GM21528 (cell line): ENCODE measurements at regions not wholly inside any gene's neighbourhood (a gene's known extent, or its start where the extent isn't known, plus 50 kb on each side); places are given as distances from the start of the nearest gene placed in this dataset.

ENCODE experiments used
- ATAC-seq: cut with Tn5 transposase; IDR thresholded peaks from one replicate; pipeline ENCODE4 v1.9.1; 2021; ENCODE audit warnings: mild to moderate bottlenecking, moderate library complexity; ENCODE audit not compliant: unreplicated experiment, low FRiP score

DNA sequence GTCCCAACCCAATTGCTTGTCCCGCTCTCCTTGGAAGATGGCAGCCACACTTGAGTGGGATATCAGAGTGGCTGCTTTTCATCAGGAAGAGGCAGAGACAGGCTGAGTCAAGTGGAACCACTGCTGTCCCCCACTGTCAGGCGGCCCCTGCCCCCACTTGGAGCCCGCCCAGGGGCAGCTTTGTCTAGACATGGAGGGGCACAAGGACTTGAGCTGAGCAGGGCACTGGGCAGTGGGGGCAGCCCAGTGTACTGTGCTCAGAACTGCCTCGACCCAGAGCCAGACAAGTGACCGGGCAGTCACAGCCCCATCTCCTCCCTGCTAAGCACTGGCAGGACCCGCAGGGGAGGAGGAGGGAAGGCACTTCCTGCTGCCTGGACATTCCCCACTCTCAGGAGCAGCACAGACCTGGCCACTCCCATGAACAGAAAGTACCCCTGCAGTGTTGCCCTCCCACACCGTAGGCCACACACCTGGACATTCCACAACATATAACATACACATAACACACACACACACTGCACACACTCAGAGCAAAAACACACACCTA, 91.0 kb downstream of the MRPL36 start:
- no peak for ATAC-seq

DNA sequence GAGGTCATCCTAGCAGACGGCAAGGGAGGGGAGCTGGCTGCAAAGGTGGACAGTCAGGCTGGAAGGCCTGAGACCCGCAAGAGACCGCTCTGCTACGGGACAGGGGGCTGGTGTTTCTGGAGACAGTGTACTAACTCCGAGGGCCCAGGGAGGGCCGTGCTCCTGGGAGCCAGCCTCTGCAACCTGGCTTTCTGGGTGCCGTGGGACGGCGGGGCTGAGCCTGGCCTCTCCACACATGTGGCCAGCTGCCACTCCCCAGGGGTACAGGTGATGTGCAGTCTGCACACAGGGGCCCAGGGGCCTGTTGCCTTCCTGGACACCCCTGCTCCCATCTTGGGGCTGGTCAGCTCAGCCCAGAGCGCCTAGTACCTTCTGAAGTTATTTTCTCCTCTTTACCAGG, 92.2 kb downstream of the MRPL36 start:
- no peak for ATAC-seq

DNA sequence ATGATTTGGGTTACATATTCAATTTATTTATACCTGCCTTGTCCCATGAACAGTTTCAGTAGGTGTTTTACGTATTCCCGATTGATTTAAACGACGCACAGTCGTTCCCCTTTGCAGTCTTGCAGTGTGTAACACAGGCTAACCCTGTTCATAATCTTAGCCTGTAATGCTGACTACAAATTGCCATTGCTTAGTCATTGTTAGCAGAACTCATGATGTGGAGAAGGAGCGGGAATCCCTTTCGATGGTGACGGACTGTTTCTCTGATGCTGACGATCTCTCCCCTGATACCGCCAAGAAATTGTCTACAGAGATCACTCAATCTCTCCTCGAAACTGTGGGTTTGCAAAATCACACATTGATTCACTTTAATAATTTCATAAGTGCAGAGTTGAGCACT, 93.2 kb downstream of the MRPL36 start:
- no peak for ATAC-seq

GRCh38 chr5:1706021-1706420, 93.6 kb downstream of the MRPL36 start:
- ATAC-seq: no peak

- ATAC-seq: no peak
Measured at GRCh38 chr5:1704676-1705075, 95.0 kb downstream of the MRPL36 start.

- ATAC-seq: no peak
Measured at GRCh38 chr5:1704266-1704665, 95.4 kb downstream of the MRPL36 start.

GRCh38 chr5:1703352-1704050, 96.1 kb downstream of the MRPL36 start:
- ATAC-seq: no peak

DNA sequence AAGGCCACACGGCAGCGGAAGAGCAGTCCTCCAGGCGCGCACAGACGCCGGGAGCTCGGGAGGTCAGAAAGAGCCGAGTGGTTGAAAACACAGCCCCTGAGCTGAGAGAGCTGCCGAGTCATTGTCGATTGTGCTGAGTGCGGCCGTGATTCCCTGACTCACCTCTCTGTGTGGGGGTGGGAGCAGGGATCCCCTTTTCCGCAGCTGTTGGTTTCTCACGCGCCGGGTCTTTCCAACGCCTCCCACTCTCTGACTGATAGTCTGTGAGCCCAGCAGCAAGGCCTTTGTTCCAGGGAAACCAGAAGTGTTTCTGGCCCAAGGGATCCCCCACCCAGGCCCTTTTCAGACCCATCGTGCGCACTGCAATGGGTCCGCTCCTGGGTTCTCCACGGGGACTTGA, 97.3 kb downstream of the MRPL36 start:
- ATAC-seq: no peak

- ATAC-seq: no peak
Measured at GRCh38 chr5:1701884-1702283, 97.8 kb downstream of the MRPL36 start.

DNA sequence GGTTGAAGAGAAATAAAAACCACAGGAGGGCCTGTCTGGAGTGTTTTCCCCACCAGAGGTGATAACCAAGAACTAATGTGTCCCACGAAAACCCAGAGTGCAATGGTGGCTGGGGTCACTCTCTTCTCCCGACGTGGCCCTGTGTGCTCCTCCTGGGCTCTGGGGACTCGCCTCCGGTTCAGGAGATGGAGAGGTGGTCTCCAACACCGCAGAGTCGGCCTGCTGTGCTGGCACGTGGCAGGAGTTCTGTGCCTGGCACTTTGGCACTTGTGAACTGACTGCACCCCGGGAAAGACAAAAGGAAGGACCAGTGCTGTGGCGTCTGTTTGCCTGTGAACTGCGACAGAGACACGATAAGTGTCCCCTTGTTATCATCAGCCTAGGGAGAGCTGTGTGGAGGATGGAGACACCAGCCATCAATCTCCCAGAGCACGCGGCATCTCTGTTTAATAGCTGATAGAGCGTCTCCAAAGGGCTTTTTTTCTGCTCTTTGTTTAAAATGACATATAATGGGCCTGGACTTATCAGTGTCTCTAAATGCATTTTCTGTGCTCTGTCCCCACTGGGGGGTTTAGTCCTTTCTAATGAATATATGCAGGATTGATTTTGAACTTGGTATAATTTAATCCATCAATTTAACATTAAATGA, 98.3 kb downstream of the MRPL36 start:
- ATAC-seq: no peak

- ATAC-seq: no peak
Measured at GRCh38 chr5:1699394-1699793, 100.2 kb downstream of the MRPL36 start.

- ATAC-seq: no peak
Measured at GRCh38 chr5:1698589-1699316, 100.9 kb downstream of the MRPL36 start.

GRCh38 chr5:1692381-1692780, 107.3 kb downstream of the MRPL36 start:
- no peak for ATAC-seq

DNA sequence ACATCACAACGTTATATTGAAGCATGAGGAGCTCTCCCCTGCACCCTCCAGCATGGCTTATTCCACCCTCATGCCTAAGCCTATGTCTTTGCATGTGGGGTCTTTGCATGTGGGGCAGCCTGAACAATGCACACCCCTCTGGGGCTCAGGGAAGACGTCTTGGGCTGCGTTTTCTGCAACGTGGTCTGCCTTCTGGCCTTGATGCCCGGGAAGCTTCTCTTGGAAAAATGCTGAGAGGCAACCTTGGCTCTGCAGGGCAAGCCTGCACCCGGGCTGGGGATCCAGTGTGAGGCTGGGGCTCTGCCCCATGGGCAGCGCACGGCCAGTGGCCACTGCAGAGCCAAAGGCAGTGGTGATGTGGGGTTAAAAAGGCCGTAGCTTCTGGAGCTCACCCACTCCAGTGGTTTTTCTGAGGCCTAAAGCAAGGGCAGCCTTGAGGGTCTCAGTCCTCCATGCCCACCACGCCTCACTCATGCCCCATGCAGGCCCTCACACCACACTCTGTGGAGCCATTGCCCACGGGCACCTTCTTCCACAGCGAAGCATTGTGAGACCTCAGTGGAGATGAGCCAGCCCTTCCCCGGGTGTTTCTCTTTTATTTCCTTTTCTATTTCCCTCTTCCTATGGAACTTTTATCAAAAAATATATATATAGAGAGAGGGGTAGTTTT, 112.2 kb downstream of the MRPL36 start:
- no peak for ATAC-seq

GRCh38 chr5:1686016-1686802, 113.4 kb downstream of the MRPL36 start:
- no peak for ATAC-seq

GRCh38 chr5:1685066-1685465, 114.6 kb downstream of the MRPL36 start:
- ATAC-seq: no peak

- no peak for ATAC-seq
Measured at GRCh38 chr5:1681955-1682354, 117.7 kb downstream of the MRPL36 start.

- ATAC-seq: no peak
Measured at GRCh38 chr5:1673042-1673677, 126.5 kb downstream of the MRPL36 start.

DNA sequence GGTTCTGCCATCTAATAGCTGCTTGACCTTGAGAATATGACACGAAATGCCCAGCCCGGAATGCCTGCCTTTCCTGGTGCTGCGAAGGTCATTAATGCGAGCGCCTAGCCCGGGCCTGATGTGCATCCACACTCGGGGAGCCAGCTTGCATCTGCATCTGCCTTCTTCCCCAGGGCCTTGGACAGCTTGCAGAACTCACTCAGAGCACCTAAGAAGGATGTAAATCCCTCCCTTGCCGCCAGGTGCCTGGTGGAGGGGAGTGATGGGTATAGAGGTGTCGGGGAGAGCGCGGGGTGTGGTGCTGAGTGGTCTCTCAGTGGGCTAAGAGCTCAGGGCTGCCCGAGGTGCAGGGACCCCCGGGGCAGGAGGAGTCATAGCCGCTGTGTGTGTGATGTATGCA, 127.2 kb downstream of the MRPL36 start:
- ATAC-seq: no peak

DNA sequence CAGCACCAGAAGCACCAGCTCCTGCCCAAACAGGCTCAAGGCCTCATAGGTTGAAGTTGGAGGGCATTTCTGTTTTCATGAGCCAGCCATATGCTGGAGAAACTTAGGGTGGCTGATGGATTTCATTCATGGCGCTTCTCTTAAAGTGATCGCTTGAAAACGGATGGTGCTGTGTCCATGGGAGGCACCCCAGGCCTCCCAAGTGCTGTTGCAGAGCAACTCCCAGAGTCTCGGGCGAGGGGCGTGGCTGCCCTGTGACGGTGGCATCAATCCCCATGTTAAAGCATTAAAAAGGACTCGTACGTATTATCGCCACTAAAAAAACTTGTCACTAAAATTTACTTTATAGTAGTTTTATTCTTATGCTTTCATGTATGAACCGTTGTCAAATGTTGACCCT, 128.3 kb downstream of the MRPL36 start:
- ATAC-seq: no peak
